IMR-90 (cell line): ENCODE measurements at regions not wholly inside any gene's neighbourhood (a gene's known extent, or its start where the extent isn't known, plus 50 kb on each side); places are given as distances from the start of the nearest gene placed in this dataset.

Experiments
- ATAC-seq: fragments of 200-7000 bp; cut with Tn5 transposase; 2 replicates; pipeline ENCODE4 v1.9.1; 2020; ENCODE audit warnings: low read depth, mild to moderate bottlenecking, moderate library complexity
- BruUV-seq: library from RNA; stranded (reverse); fragments of 400-500 nt; replicated peaks from 2 replicates; lab custom pipeline; 2021; lab: Mats Ljungman, UMichigan
- CTCF ChIA-PET: fragments of 300-600 bp; formaldehyde crosslinking; extraction: SDS; loops from one replicate; lab custom pipeline; 2021; ENCODE audit warnings: antibody characterized with exemption; lab: Yijun Ruan, JAX
- POLR2A ChIA-PET: fragments of 300-600 bp; sonication (Branson Sonifier 250); formaldehyde crosslinking; loops from one replicate; lab custom pipeline; 2022; ENCODE audit warnings: antibody characterized with exemption; ENCODE audit not compliant: unreplicated experiment; lab: Charles Lee
- DNase-seq: peaks from one replicate; pipeline ENCODE4 v3.0.0; 2013
- H2AFZ ChIP-seq: replicated peaks from 2 replicates; pipeline ENCODE3; 2013; ENCODE audit warnings: low read length, mild to moderate bottlenecking; ENCODE audit not compliant: poor library complexity
- H2AK5ac ChIP-seq: 2 replicates; pipeline ENCODE4 v1.6.1; 2013; ENCODE audit warnings: low read depth, low read length, inconsistent platforms
- H2AK9ac ChIP-seq: replicated peaks from 2 replicates; pipeline ENCODE3; 2013; ENCODE audit warnings: mild to moderate bottlenecking, low read depth, low read length, moderate library complexity; ENCODE audit not compliant: poor library complexity
- H2BK120ac ChIP-seq: 2 replicates; pipeline ENCODE4 v1.6.1; 2013; ENCODE audit warnings: low read depth, low read length, inconsistent platforms
- H2BK15ac ChIP-seq: 3 replicates; pipeline ENCODE4 v1.6.1; 2013; ENCODE audit warnings: low read depth, low read length, inconsistent platforms
- H2BK20ac ChIP-seq: 2 replicates; pipeline ENCODE4 v1.6.1; 2013; ENCODE audit warnings: low read depth, mild to moderate bottlenecking, inconsistent platforms, low read length, moderate library complexity
- H2BK5ac ChIP-seq: 2 replicates; pipeline ENCODE4 v1.6.1; 2013; ENCODE audit warnings: mild to moderate bottlenecking, low read depth, low read length, inconsistent platforms; ENCODE audit not compliant: poor library complexity, severe bottlenecking
- H3K14ac ChIP-seq: replicated peaks from 2 replicates; pipeline ENCODE4 v1.6.1; 2013; ENCODE audit warnings: low read depth, low read length, inconsistent platforms
- H3K18ac ChIP-seq: 2 replicates; pipeline ENCODE4 v1.6.1; 2013; ENCODE audit warnings: low read depth, low read length, control low read depth
- H3K23ac ChIP-seq: 2 replicates; pipeline ENCODE4 v1.6.1; 2013; ENCODE audit warnings: low read depth, low read length, inconsistent platforms
- H3K27ac ChIP-seq: 2 replicates; pipeline ENCODE4 v1.5.1; 2013; ENCODE audit warnings: mild to moderate bottlenecking, control low read depth, low read length; ENCODE audit not compliant: insufficient read depth
- H3K27me3 ChIP-seq: 2 replicates; pipeline ENCODE4 v1.6.1; 2013; ENCODE audit warnings: low read length; ENCODE audit not compliant: control insufficient read depth, insufficient read depth
- H3K36me3 ChIP-seq: 2 replicates; pipeline ENCODE4 v1.6.1; 2013; ENCODE audit warnings: low read length, mixed read lengths; ENCODE audit not compliant: control insufficient read depth, insufficient read depth
- H3K4ac ChIP-seq: 2 replicates; pipeline ENCODE4 v1.6.1; 2013; ENCODE audit warnings: low read depth, low read length, inconsistent platforms
- H3K4me1 ChIP-seq: 2 replicates; pipeline ENCODE4 v1.6.1; 2013; ENCODE audit warnings: low read length, mixed read lengths; ENCODE audit not compliant: control insufficient read depth, insufficient read depth
- H3K4me2 ChIP-seq: 2 replicates; pipeline ENCODE4 v1.6.1; 2013; ENCODE audit warnings: low read depth, mild to moderate bottlenecking, control low read depth, low read length, moderate library complexity
- H3K4me3 ChIP-seq: 2 replicates; pipeline ENCODE4 v1.5.1; 2013; ENCODE audit warnings: low read depth, mild to moderate bottlenecking, control low read depth, low read length, moderate library complexity; ENCODE audit not compliant: insufficient read depth
- H3K56ac ChIP-seq: 2 replicates; pipeline ENCODE4 v1.6.1; 2013; ENCODE audit warnings: low read length, inconsistent platforms; ENCODE audit not compliant: insufficient read depth; ENCODE audit errors: extremely low read depth
- H3K79me1 ChIP-seq, 2 experiments: 2 replicates each; pipeline ENCODE4 v1.6.1; 2013; ENCODE audit warnings: low read length in 2 of 2, inconsistent platforms in 1 of 2, low read depth in 1 of 2
- H3K9ac ChIP-seq: 2 replicates; pipeline ENCODE4 v1.6.1; 2013; ENCODE audit warnings: low read depth, low read length, control low read depth
- H3K9me1 ChIP-seq: 2 replicates; pipeline ENCODE4 v1.6.1; 2013; ENCODE audit warnings: low read length, inconsistent platforms; ENCODE audit not compliant: insufficient read depth
- H3K9me3 ChIP-seq: 2 replicates; pipeline ENCODE4 v1.6.1; 2013; ENCODE audit warnings: low read length; ENCODE audit not compliant: control insufficient read depth, insufficient read depth
- H4K20me1 ChIP-seq: 2 replicates; pipeline ENCODE4 v1.6.1; 2013; ENCODE audit warnings: low read length, inconsistent platforms; ENCODE audit not compliant: insufficient read depth
- H4K5ac ChIP-seq: 2 replicates; pipeline ENCODE4 v1.6.1; 2013; ENCODE audit warnings: mild to moderate bottlenecking, low read depth, low read length, control low read depth
- H4K8ac ChIP-seq, 2 experiments: 2 replicates each; pipeline ENCODE4 v1.6.1; 2013; ENCODE audit warnings: low read depth in 2 of 2, low read length in 2 of 2, control low read depth in 1 of 2, inconsistent platforms in 1 of 2
- H4K91ac ChIP-seq: 2 replicates; pipeline ENCODE4 v1.6.1; 2013; ENCODE audit warnings: low read depth, low read length, inconsistent platforms; ENCODE audit not compliant: insufficient read depth
- BHLHE40 ChIP-seq: fragments of 150-350 bp; IDR thresholded peaks from 2 replicates; pipeline ENCODE4 v1.6.1; 2016; ENCODE audit warnings: mild to moderate bottlenecking, low read depth, low read length
- CEBPB ChIP-seq: IDR thresholded peaks from 2 replicates; pipeline ENCODE4 v1.6.1; 2012; ENCODE audit warnings: low read depth, low read length, improper control_type of control experiment
- CHD1 ChIP-seq: IDR thresholded peaks from 2 replicates; pipeline ENCODE4 v1.6.1; 2012; ENCODE audit warnings: low read depth, low read length, improper control_type of control experiment
- CTCF ChIP-seq: conservative IDR thresholded peaks from 2 replicates; pipeline ENCODE4 v1.5.1; 2012; ENCODE audit warnings: mild to moderate bottlenecking, low read depth, low read length, improper control_type of control experiment
- ELK1 ChIP-seq: fragments of 150-350 bp; IDR thresholded peaks from 2 replicates; pipeline ENCODE4 v1.6.1; 2016; ENCODE audit warnings: low read depth, mild to moderate bottlenecking, low read length, moderate library complexity, borderline replicate concordance
- FOS ChIP-seq: fragments of 150-350 bp; IDR thresholded peaks from 2 replicates; pipeline ENCODE4 v1.6.1; 2016; ENCODE audit warnings: low read depth, low read length
- MAFK ChIP-seq: IDR thresholded peaks from 2 replicates; pipeline ENCODE4 v1.6.1; 2012; ENCODE audit warnings: low read depth, low read length, improper control_type of control experiment
- MAZ ChIP-seq: IDR thresholded peaks from 2 replicates; pipeline ENCODE4 v1.6.1; 2012; ENCODE audit warnings: low read depth, mild to moderate bottlenecking, low read length, improper control_type of control experiment, moderate library complexity, borderline replicate concordance
- MXI1 ChIP-seq: IDR thresholded peaks from 2 replicates; pipeline ENCODE4 v1.6.1; 2012; ENCODE audit warnings: low read depth, mild to moderate bottlenecking, low read length, moderate library complexity, borderline replicate concordance
- NFE2L2 ChIP-seq: fragments of 150-350 bp; IDR thresholded peaks from 2 replicates; pipeline ENCODE4 v1.6.1; 2016; ENCODE audit warnings: low read depth, mild to moderate bottlenecking, low read length
- RAD21 ChIP-seq: IDR thresholded peaks from 2 replicates; pipeline ENCODE4 v1.6.1; 2012; ENCODE audit warnings: low read length, improper control_type of control experiment
- RCOR1 ChIP-seq: IDR thresholded peaks from 2 replicates; pipeline ENCODE4 v1.6.1; 2012; ENCODE audit warnings: mild to moderate bottlenecking, low read length, improper control_type of control experiment; ENCODE audit not compliant: insufficient replicate concordance
- RFX5 ChIP-seq: IDR thresholded peaks from 2 replicates; pipeline ENCODE4 v1.8.0; 2012; ENCODE audit warnings: low read depth, mild to moderate bottlenecking, low read length, moderate library complexity
- SMC3 ChIP-seq: fragments of 150-350 bp; IDR thresholded peaks from 2 replicates; pipeline ENCODE4 v1.6.1; 2016; ENCODE audit warnings: low read depth, mild to moderate bottlenecking, antibody characterized with exemption, low read length, moderate library complexity
- USF2 ChIP-seq: fragments of 150-350 bp; IDR thresholded peaks from 2 replicates; pipeline ENCODE4 v1.6.1; 2017; ENCODE audit warnings: mild to moderate bottlenecking, antibody characterized with exemption, low read length, low read depth
- WGBS, 2 experiments: methylation state at CpG; one replicate each; pipeline versions ENCODE4 v1.1.5 to v1.1.7; 2013; ENCODE audit warnings: missing lambda C conversion rate in 2 of 2; ENCODE audit not compliant: insufficient read length in 1 of 2; ENCODE audit errors: extremely low coverage in 2 of 2; 5-methylcytosine and 5-hydroxymethylcytosine counted together
- dilution Hi-C: fragments of 300-500 bp; cut with HindIII; formaldehyde crosslinking; loops from one replicate; pipeline ENCODE4 v1.14.3; 2018; ENCODE audit warnings: low sequenced_read_pairs; ENCODE audit not compliant: unreplicated experiment
- in situ Hi-C: fragments of 300-500 bp; cut with MboI; formaldehyde crosslinking; loops from 3 replicates; pipeline ENCODE4 v1.14.3; 2019; ENCODE audit warnings: low sequenced_read_pairs, inconsistent platforms, mixed read lengths
- intact Hi-C: fragments of 100-400 bp; cut with micrococcal nuclease; formaldehyde crosslinking; loops from 2 replicates; pipeline ENCODE4 v1.10.0; 2022

- H3K36me3 ChIP-seq: no peaks in the 10 kb centered on the region
- intact Hi-C loops (no loop called here), in situ Hi-C loops (no loop called here), dilution Hi-C loops (no loop called here)
- CTCF ChIA-PET: no interaction called here
- H3K56ac ChIP-seq: no peak overlapping the region
- H3K4ac ChIP-seq: no peak overlapping the region
- ATAC-seq (no peak), DNase-seq (no peak)
- no peak overlapping the region for H2AK9ac ChIP-seq
- H3K4me2 ChIP-seq: no peak overlapping the region
- no peak overlapping the region for H3K14ac ChIP-seq
- 40% methylated on average over 1 of the region's 1 CpG; no CpG with 5 or more reads in 1 of the 2 experiments for WGBS, 2 experiments
- no peak overlapping the region for H4K5ac ChIP-seq
- BruUV-seq: no TSS peak
- H2BK20ac ChIP-seq: no peak overlapping the region
- no peaks in the 10 kb centered on the region for H3K4me1 ChIP-seq
- H3K23ac ChIP-seq: no peak overlapping the region
- H4K20me1 ChIP-seq: no peaks in the 10 kb centered on the region
- H2BK15ac ChIP-seq: no peak overlapping the region
- H4K91ac ChIP-seq: no peak overlapping the region
- H2AFZ ChIP-seq: no peak overlapping the region
- no peaks in the 10 kb centered on the region for H3K9me1 ChIP-seq
- H3K4me3 ChIP-seq: no peak overlapping the region
- H3K18ac ChIP-seq: no peak overlapping the region
- no peak overlapping the region for H3K9ac ChIP-seq
- POLR2A ChIA-PET: no interaction called here
- H3K9me3 ChIP-seq: no peaks in the 10 kb centered on the region; the same call in 1 of the 2 replicates
- H3K79me1 ChIP-seq: no peaks in the 10 kb centered on the region
- H3K27me3 ChIP-seq: no peaks in the 10 kb centered on the region
- no peak overlapping the region for H3K27ac ChIP-seq
- H2BK120ac ChIP-seq: no peak overlapping the region
- H2BK5ac ChIP-seq: no peak overlapping the region
- H2AK5ac ChIP-seq: no peak overlapping the region
- no peak overlapping the region for H4K8ac ChIP-seq
- TF ChIP-seq RCOR1: no peak
- no peak for TF ChIP-seq ELK1
- no peak for TF ChIP-seq SMC3
- TF ChIP-seq NFE2L2: no peak
- no peak for TF ChIP-seq MXI1
- no peak for TF ChIP-seq BHLHE40
- no peak for TF ChIP-seq FOS
- TF ChIP-seq CEBPB: no peak
- TF ChIP-seq MAZ: no peak
- no peak for TF ChIP-seq RAD21
- TF ChIP-seq RFX5: no peak
- TF ChIP-seq CHD1: no peak
- no peak for TF ChIP-seq CTCF
- no peak for TF ChIP-seq USF2
- no peak for TF ChIP-seq MAFK
These were observed 553.8 kb upstream of the PRMT6 start for GRCh38 chr1:106502659-106503058.
